Esophagus muscularis mucosa (tissue), 4 donors: ENCODE measurements at regions not wholly inside any gene's neighbourhood (a gene's known extent, or its start where the extent isn't known, plus 50 kb on each side); places are given as distances from the start of the nearest gene placed in this dataset.

Experiments used
- DNase-seq: peaks from one replicate; pipeline ENCODE4 v3.0.0-alpha.2; 2017; ENCODE audit errors: extremely low spot score
- H3K27ac ChIP-seq, 4 donors: fragments of 200-600 bp; sonication (generic); replicated peaks in 1 of 4; 1 replicate in 3 of 4; 2 replicates in 1 of 4; pipeline ENCODE4 v1.5.1; 2016 to 2019; ENCODE audit warnings: mild to moderate bottlenecking in 1 of 4
- H3K27me3 ChIP-seq, 4 donors: fragments of 200-600 bp; sonication (generic); one replicate each; pipeline versions ENCODE4 v1.5.1 to v1.6.0; 2016 to 2019
- H3K36me3 ChIP-seq, 4 donors: fragments of 200-600 bp; sonication (generic); one replicate each; pipeline ENCODE4 v1.5.1; 2016 to 2019
- H3K4me1 ChIP-seq, 4 donors: fragments of 200-600 bp; sonication (generic); one replicate each; pipeline ENCODE4 v1.5.1; 2016 to 2019
- H3K4me3 ChIP-seq, 4 donors: fragments of 200-600 bp; sonication (generic); 1 replicate in 2 of 4; 2 replicates in 2 of 4; pipeline ENCODE4 v1.5.1; 2016 to 2019; ENCODE audit warnings: mild to moderate bottlenecking in 4 of 4, moderate library complexity in 1 of 4
- H3K9me3 ChIP-seq, 4 donors: fragments of 200-600 bp; sonication (generic); 1 replicate in 3 of 4; 2 replicates in 1 of 4; pipeline ENCODE4 v1.5.1; 2016 to 2019
- EP300 ChIP-seq: sonication (generic); formaldehyde crosslinking; IDR thresholded peaks from one replicate; pipeline ENCODE4 v1.6.1; 2017; ENCODE audit warnings: antibody characterized with exemption
- POLR2A ChIP-seq: fragments of 450-650 bp; IDR thresholded peaks from one replicate; pipeline ENCODE4 v1.6.1; 2017; ENCODE audit warnings: antibody characterized with exemption, moderate library complexity, mild to moderate bottlenecking, low read depth
- POLR2AphosphoS5 ChIP-seq, 2 donors: sonication (generic); formaldehyde crosslinking; IDR thresholded peaks; one replicate each; pipeline ENCODE4 v1.6.1; 2017; ENCODE audit warnings: antibody characterized with exemption in 2 of 2
- WGBS: methylation state at CpG from one replicate; pipeline ENCODE4 v1.1.5; 2018; 5-methylcytosine and 5-hydroxymethylcytosine counted together
- intact Hi-C: fragments of 100-400 bp; cut with DNase I; formaldehyde crosslinking; loops from one replicate; pipeline ENCODE4 v1.15.1; 2023
- TF ChIP-seq, protein P1 (sequence below), 3 experiments: fragments of 200-600 bp in 2 of 3; fragments of 450-650 bp in 1 of 3; sonication (generic) in 2 of 3; IDR thresholded peaks; one replicate each; pipeline ENCODE4 v1.5.1; 2017 to 2019; ENCODE audit warnings: antibody characterized with exemption in 3 of 3, mild to moderate bottlenecking in 2 of 3, moderate library complexity in 1 of 3

DNA sequence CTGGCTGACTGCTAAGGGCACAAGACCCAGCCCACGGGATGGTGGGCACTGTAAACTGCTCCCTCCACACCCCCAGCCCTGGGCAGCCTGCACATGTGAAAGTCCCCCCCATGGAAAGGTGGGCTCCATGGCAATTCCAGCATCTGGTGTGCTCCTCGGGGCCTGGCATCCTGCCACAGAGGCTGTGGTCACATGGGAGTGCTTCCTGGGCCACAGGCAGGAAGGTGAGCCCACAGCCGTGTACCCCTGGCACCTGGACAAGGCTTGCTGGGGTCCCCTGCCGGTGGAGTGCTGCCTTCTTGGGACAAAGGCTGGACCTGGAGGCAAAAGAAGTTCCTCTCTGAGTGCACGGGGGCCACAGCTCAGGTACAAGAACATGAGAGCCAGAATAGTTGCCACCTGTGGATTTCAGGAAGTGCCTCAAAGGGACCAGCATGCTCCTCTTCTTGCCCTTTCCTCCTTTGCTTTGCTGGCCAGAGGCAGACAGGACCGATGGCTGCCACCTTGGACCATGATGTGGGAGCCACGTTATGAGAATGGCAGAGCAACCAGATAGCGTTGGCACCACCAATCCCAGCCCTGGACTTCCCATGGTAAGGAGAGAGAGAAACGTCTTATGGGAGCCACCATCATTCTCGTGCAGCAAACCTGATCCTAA is 120.2 kb upstream of the MLN start:
- Histone ChIP-seq H3K27ac (no peak overlapping the region), H3K4me1 (no peaks in the 10 kb centered on the region), H3K9me3 (no peaks in the 10 kb centered on the region), H3K36me3 (no peaks in the 10 kb centered on the region), H3K4me3 (no peak overlapping the region), H3K27me3 (peaks cover 0 to 7% (median 0%) of the 10 kb centered on the region in 4 donors)
- TF ChIP-seq POLR2AphosphoS5 (IDR thresholded peaks at IDR 0.05), result no peak
- 83% methylated on average over 5 of the region's 10 CpGs for WGBS
- DNase-seq, result no peak
- intact Hi-C loops, result no loop called here

GRCh38 chr6:33921745-33922144 is 117.9 kb upstream of the MLN start:
- intact Hi-C loops, result no loop called here

DNA sequence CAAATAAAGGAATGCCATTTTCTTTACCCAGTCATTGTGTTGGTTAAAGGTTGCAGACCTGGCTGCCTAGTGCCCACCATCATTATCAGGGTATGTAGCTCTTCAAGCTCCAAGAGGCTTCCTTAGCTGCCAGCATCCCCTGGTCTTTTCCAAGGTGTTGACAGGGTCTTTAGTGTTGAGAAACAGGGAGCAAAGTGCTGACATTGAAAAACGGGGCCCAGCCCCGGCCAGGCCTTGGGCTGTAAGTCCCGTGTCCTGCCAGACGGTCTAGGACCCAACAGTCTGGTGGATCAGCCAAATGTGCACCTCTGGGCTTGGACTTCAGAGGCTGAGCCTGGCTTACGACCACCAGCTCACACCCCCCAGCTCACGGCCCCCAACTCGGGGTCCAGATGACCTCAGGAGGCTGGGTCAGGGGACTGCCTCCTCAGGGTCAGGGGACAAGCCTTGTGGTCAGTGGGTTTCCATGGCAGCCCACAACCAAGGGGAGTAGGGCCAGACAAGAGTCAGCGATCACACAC is 114.4 kb upstream of the MLN start:
- WGBS, result 86% methylated on average over 7 of the region's 8 CpGs

More at GRCh38 chr6:33921745-33922144, 117.9 kb upstream of the MLN start:
- TF ChIP-seq, protein P1, sequence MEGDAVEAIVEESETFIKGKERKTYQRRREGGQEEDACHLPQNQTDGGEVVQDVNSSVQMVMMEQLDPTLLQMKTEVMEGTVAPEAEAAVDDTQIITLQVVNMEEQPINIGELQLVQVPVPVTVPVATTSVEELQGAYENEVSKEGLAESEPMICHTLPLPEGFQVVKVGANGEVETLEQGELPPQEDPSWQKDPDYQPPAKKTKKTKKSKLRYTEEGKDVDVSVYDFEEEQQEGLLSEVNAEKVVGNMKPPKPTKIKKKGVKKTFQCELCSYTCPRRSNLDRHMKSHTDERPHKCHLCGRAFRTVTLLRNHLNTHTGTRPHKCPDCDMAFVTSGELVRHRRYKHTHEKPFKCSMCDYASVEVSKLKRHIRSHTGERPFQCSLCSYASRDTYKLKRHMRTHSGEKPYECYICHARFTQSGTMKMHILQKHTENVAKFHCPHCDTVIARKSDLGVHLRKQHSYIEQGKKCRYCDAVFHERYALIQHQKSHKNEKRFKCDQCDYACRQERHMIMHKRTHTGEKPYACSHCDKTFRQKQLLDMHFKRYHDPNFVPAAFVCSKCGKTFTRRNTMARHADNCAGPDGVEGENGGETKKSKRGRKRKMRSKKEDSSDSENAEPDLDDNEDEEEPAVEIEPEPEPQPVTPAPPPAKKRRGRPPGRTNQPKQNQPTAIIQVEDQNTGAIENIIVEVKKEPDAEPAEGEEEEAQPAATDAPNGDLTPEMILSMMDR (IDR thresholded peaks at IDR 0.05), result no peak
- TF ChIP-seq POLR2A, result no peak
- TF ChIP-seq EP300, result no peak
- no peak for TF ChIP-seq POLR2AphosphoS5 (IDR thresholded peaks at IDR 0.05)
- H3K9me3 ChIP-seq, result no peaks in the 10 kb centered on the region
- H3K36me3 ChIP-seq, result no peaks in the 10 kb centered on the region
- H3K4me1 ChIP-seq, result no peaks in the 10 kb centered on the region
- no peak overlapping the region for H3K27ac ChIP-seq
- peaks cover 0 to 7% (median 0%) of the 10 kb centered on the region in 4 donors for H3K27me3 ChIP-seq
- H3K4me3 ChIP-seq, result no peak overlapping the region
- 95% methylated on average over 5 of the region's 5 CpGs for WGBS
- DNase-seq, result no peak

DNA sequence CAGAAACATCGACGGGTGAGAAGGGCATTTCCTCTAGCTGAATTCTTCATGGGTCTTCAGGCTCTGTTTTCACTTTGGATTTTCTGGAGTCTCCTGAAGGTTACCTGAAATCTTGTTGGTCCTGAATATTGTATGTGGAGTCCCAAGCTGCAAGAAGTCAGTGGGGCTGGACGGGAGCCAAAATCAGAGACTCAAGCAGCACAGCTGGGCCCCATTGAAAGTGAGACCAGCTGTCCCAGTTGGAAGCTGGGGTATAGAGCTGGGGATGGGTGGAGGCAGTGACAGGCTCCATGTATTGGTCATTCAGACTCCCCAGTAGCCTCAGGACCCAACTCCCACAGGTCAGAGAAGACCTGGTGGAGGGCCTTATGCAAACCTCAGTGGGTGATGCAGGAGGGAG is 111.3 kb upstream of the MLN start:
- TF ChIP-seq POLR2AphosphoS5 (IDR thresholded peaks at IDR 0.05) (no peak), POLR2A (no peak), EP300 (no peak)
- TF ChIP-seq, protein P1 (IDR thresholded peaks at IDR 0.05), result no peak
- H3K27ac ChIP-seq, result no peak overlapping the region
- no peak for DNase-seq
- H3K4me3 ChIP-seq, result no peak overlapping the region
- H3K9me3 ChIP-seq, result no peaks in the 10 kb centered on the region
- WGBS, result 60% methylated on average over 3 of the region's 3 CpGs
- H3K27me3 ChIP-seq, result no peaks in the 10 kb centered on the region
- H3K36me3 ChIP-seq, result no peaks in the 10 kb centered on the region
- H3K4me1 ChIP-seq, result peaks cover 0 to 13% (median 0%) of the 10 kb centered on the region in 4 donors
- intact Hi-C loops, result no loop called here

More for the DNA sequence above, 114.4 kb upstream of the MLN start:
- H3K4me1 ChIP-seq, result peaks cover 0 to 6% (median 0%) of the 10 kb centered on the region in 4 donors
- DNase-seq, result no peak
- H3K36me3 ChIP-seq, result no peaks in the 10 kb centered on the region
- H3K27ac ChIP-seq, result no peak overlapping the region
- no peak overlapping the region for H3K4me3 ChIP-seq
- TF ChIP-seq POLR2A, result no peak
- no peak for TF ChIP-seq POLR2AphosphoS5 (IDR thresholded peaks at IDR 0.05)
- TF ChIP-seq EP300, result no peak
- TF ChIP-seq, protein P1 (IDR thresholded peaks at IDR 0.05), result no peak
- H3K27me3 ChIP-seq, result no peaks in the 10 kb centered on the region
- H3K9me3 ChIP-seq, result no peaks in the 10 kb centered on the region
- intact Hi-C loops, result no loop called here

DNA sequence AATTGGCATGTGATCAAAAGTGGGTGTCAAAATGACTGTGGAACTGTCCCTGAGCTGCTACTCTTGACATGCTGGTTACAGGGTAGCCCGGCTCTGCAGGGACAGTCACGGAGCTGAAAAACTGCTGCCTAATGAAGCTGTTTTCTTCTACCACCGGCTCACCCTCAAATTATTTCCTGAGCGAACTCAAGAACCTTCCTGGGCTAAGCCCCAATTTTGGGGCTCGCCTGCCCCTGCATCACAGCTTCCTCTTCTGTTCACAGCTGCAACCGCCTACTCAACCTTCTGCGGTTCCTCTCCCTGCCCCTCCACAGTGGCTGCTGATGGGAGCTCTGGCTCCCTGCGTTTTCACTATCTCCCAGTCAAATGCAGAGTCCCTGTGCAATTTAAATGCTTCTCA is 110.8 kb upstream of the MLN start:
- no peak overlapping the region for H3K4me3 ChIP-seq
- no peaks in the 10 kb centered on the region for H3K36me3 ChIP-seq
- WGBS, result 72% methylated on average over 8 of the region's 8 CpGs
- no peaks in the 10 kb centered on the region for H3K27me3 ChIP-seq
- TF ChIP-seq, protein P1 (IDR thresholded peaks at IDR 0.05), result no peak
- no peak for TF ChIP-seq POLR2AphosphoS5 (IDR thresholded peaks at IDR 0.05)
- no peak for TF ChIP-seq POLR2A
- no peak for TF ChIP-seq EP300
- no peak for DNase-seq
- H3K27ac ChIP-seq, result no peak overlapping the region
- H3K4me1 ChIP-seq, result peaks cover 0 to 13% (median 0%) of the 10 kb centered on the region in 4 donors
- no peaks in the 10 kb centered on the region for H3K9me3 ChIP-seq
- intact Hi-C loops, result no loop called here
